GM12878 (cell line): ENCODE measurements at regions not wholly inside any gene's neighbourhood (a gene's known extent, or its start where the extent isn't known, plus 50 kb on each side); places are given as distances from the start of the nearest gene placed in this dataset.
A peak's percentile ranks its signal among the peaks of the same experiment; 100 is the strongest.

Experiments used
- ATAC-seq: fragments of 200-7000 bp; cut with Tn5 transposase; 3 replicates; pipeline ENCODE4 v1.9.1; 2020; ENCODE audit warnings: mild to moderate bottlenecking, moderate library complexity
- BruUV-seq: library from RNA; stranded (reverse); fragments of 400-500 nt; replicated peaks from 2 replicates; lab custom pipeline; 2021; lab: Mats Ljungman, UMichigan
- CTCF ChIA-PET: fragments of 300-600 bp; sonication (Branson Sonifier 250); formaldehyde crosslinking; extraction: SDS; loops from one replicate; lab custom pipeline; 2021; ENCODE audit warnings: inconsistent platforms; lab: Yijun Ruan, JAX
- POLR2A ChIA-PET: fragments of 350-600 bp; formaldehyde crosslinking; extraction: SDS; loops from one replicate; lab custom pipeline; 2021; ENCODE audit warnings: inconsistent platforms; lab: Charles Lee
- RAD21 ChIA-PET: fragments of 300-600 bp; sonication (Branson Sonifier 250); formaldehyde crosslinking; loops from one replicate; lab custom pipeline; 2023; ENCODE audit warnings: antibody characterized with exemption; ENCODE audit not compliant: unreplicated experiment; lab: Charles Lee
- SMC1A ChIA-PET: fragments of 300-600 bp; sonication (Branson Sonifier 250); formaldehyde crosslinking; loops from one replicate; lab custom pipeline; 2023; ENCODE audit not compliant: unreplicated experiment, uncharacterized antibody; lab: Charles Lee
- DNase-seq: peaks from one replicate; pipeline ENCODE4 v3.0.0-alpha.2; 2011; ENCODE audit warnings: low read depth, low spot score
- FAIRE-seq: peaks from 3 replicates; lab custom pipeline; 2011; peaks lifted over from hg19 to GRCh38; lab: Jason Lieb, UNC
- H2AFZ ChIP-seq: 2 replicates; pipeline ENCODE4 v1.6.0; 2011; ENCODE audit warnings: low read depth, low read length, control low read depth; ENCODE audit not compliant: control insufficient read depth
- H3K27ac ChIP-seq: 2 replicates; pipeline ENCODE4 v1.5.1; 2011; ENCODE audit warnings: control low read depth; ENCODE audit not compliant: control insufficient read depth, insufficient read depth
- H3K27me3 ChIP-seq, 2 experiments: replicated peaks in 1 of 2; 2 replicates each; pipeline versions ENCODE4 v1.6.0 to v1.6.1; 2011; ENCODE audit warnings: low read length in 1 of 2; ENCODE audit not compliant: control insufficient read depth in 2 of 2, insufficient read depth in 2 of 2
- H3K36me3 ChIP-seq, 2 experiments: 2 replicates each; pipeline ENCODE4 v1.5.1; 2011; ENCODE audit warnings: low read length in 1 of 2; ENCODE audit not compliant: control insufficient read depth in 2 of 2, insufficient read depth in 2 of 2
- H3K4me1 ChIP-seq: 2 replicates; pipeline ENCODE4 v1.6.1; 2011; ENCODE audit warnings: mild to moderate bottlenecking, low read length, moderate library complexity, mixed read lengths; ENCODE audit not compliant: control insufficient read depth, insufficient read depth
- H3K4me2 ChIP-seq: 2 replicates; pipeline ENCODE4 v1.6.0; 2011; ENCODE audit warnings: control low read depth; ENCODE audit not compliant: control insufficient read depth, insufficient read depth
- H3K4me3 ChIP-seq: fragments of 200-600 bp; sonication (generic); 2 replicates; pipeline ENCODE4 v1.5.1; 2016
- H3K79me2 ChIP-seq: 2 replicates; pipeline ENCODE4 v1.6.0; 2011; ENCODE audit warnings: low read length; ENCODE audit not compliant: control insufficient read depth, insufficient read depth
- H3K9ac ChIP-seq: 2 replicates; pipeline ENCODE4 v1.8.0; 2011; ENCODE audit warnings: low read length, control low read depth, mixed read lengths; ENCODE audit not compliant: control insufficient read depth, insufficient read depth
- H3K9me3 ChIP-seq: replicated peaks from 3 replicates; pipeline ENCODE4 v1.5.1; 2011; ENCODE audit warnings: mild to moderate bottlenecking, low read length; ENCODE audit not compliant: control insufficient read depth, insufficient read depth
- H4K20me1 ChIP-seq: 2 replicates; pipeline ENCODE4 v1.6.0; 2011; ENCODE audit not compliant: control insufficient read depth, insufficient read depth
- BACH1 ChIP-seq: fragments of 450-650 bp; IDR thresholded peaks from 2 replicates; pipeline ENCODE4 v1.6.1; 2017; ENCODE audit warnings: mild to moderate bottlenecking, borderline replicate concordance
- BMI1 ChIP-seq: fragments of 450-650 bp; IDR thresholded peaks from 2 replicates; pipeline ENCODE4 v1.6.1; 2016; ENCODE audit warnings: mild to moderate bottlenecking, moderate library complexity, borderline replicate concordance
- BRCA1 ChIP-seq: IDR thresholded peaks from 2 replicates; pipeline ENCODE4 v1.6.1; 2011; ENCODE audit warnings: low read depth, low read length, improper control_type of control experiment
- EED ChIP-seq: sonication (generic); IDR thresholded peaks from 2 replicates; pipeline ENCODE4 v1.6.1; 2016; ENCODE audit warnings: antibody characterized with exemption, low read depth
- ESRRA ChIP-seq: IDR thresholded peaks from 2 replicates; pipeline ENCODE4 v1.6.1; 2012; ENCODE audit warnings: mild to moderate bottlenecking, low read length, improper control_type of control experiment
- HSF1 ChIP-seq: fragments of 150-350 bp; IDR thresholded peaks from 2 replicates; pipeline ENCODE4 v1.6.1; 2014; ENCODE audit warnings: mild to moderate bottlenecking, low read depth, low read length
- IRF5 ChIP-seq: fragments of 450-650 bp; IDR thresholded peaks from 2 replicates; pipeline ENCODE4 v1.6.1; 2017; ENCODE audit warnings: borderline replicate concordance
- MEF2B ChIP-seq: fragments of 450-650 bp; IDR thresholded peaks from 2 replicates; pipeline ENCODE4 v1.6.1; 2018; ENCODE audit warnings: mild to moderate bottlenecking, moderate library complexity; ENCODE audit not compliant: partially characterized antibody, poor library complexity, severe bottlenecking
- NFIC ChIP-seq: IDR thresholded peaks from 2 replicates; pipeline ENCODE4 v1.6.1; 2012; ENCODE audit warnings: low read depth, mild to moderate bottlenecking, inconsistent platforms, low read length, moderate library complexity
- PAX8 ChIP-seq: fragments of 450-650 bp; IDR thresholded peaks from 2 replicates; pipeline ENCODE4 v1.6.1; 2017; ENCODE audit warnings: mild to moderate bottlenecking, moderate library complexity
- SKIL ChIP-seq: fragments of 450-650 bp; IDR thresholded peaks from 2 replicates; pipeline ENCODE4 v1.6.1; 2017; ENCODE audit warnings: mild to moderate bottlenecking, low read depth, inconsistent platforms; ENCODE audit not compliant: poor library complexity, severe bottlenecking
- SPI1 ChIP-seq: IDR thresholded peaks from 2 replicates; pipeline ENCODE4 v1.6.1; 2011; ENCODE audit warnings: low read depth, mild to moderate bottlenecking, low read length, moderate library complexity, borderline replicate concordance; ENCODE audit not compliant: insufficient read depth
- STAT3 ChIP-seq: IDR thresholded peaks from 2 replicates; pipeline ENCODE4 v1.6.1; 2011; ENCODE audit warnings: low read depth, low read length, improper control_type of control experiment
- ZNF217 ChIP-seq: fragments of 450-650 bp; IDR thresholded peaks from 2 replicates; pipeline ENCODE4 v1.6.1; 2017; ENCODE audit warnings: antibody characterized with exemption, mild to moderate bottlenecking
- WGBS: methylation state at CpG from one replicate; pipeline ENCODE4 v1.1.6; 2016; ENCODE audit warnings: low lambda C conversion rate; ENCODE audit not compliant: insufficient replicate concordance, insufficient coverage; ENCODE audit errors: missing lambda C conversion rate; 5-methylcytosine and 5-hydroxymethylcytosine counted together
- in situ Hi-C: fragments of 300-500 bp; cut with MboI; formaldehyde crosslinking; loops from 9 replicates; pipeline ENCODE4 v1.14.3; 2018; ENCODE audit warnings: mixed read lengths
- intact Hi-C: fragments of 100-400 bp; cut with micrococcal nuclease; formaldehyde crosslinking; loops from one replicate; pipeline ENCODE4 v1.14.2; 2022; ENCODE audit not compliant: unreplicated experiment

DNA sequence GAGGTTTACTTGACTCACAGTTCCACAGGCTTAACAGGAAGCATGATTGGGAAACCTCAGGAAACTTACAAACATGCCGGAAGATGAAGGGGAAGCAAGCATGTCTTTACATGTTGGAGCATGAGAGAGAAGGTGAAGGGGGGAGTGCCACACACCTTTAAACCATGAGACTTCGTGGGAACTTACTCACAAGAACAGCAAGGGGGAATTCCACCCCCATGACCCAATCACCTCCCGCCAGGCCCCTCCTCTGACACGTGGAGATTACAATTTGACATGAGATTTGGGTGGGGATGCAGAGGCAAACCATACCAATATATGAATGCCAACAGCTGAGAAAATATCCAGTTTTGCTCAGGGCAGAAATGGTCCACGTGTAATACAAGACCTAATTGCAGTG lies 518.6 kb downstream of the VRK1 start (continued):
- peak; percentile 45; the same call in 1 of the 2 replicates for TF ChIP-seq NFIC
- TF ChIP-seq PAX8: no peak
- no peak for TF ChIP-seq SPI1
- TF ChIP-seq MEF2B: no peak

- in situ Hi-C loops: no loop called here
- intact Hi-C loops: no loop called here
- Histone ChIP-seq H4K20me1 (no peaks in the 10 kb centered on the region), H3K36me3 (no peaks in the 10 kb centered on the region), H3K4me3 (no peak overlapping the region), H3K4me2 (no peak overlapping the region), H3K27ac (no peak overlapping the region), H2AFZ (no peak overlapping the region), H3K79me2 (no peaks in the 10 kb centered on the region), H3K9me3 (peaks cover 2% of the 10 kb centered on the region; the same call in 2 of the 3 replicates), H3K9ac (no peak overlapping the region), H3K4me1 (peaks cover 8% of the 10 kb centered on the region), H3K27me3 (no peaks in the 10 kb centered on the region)
- SMC1A ChIA-PET: interaction anchor here (1.0 to 8.7 kb wide), 16 partner anchors 11 to 124 kb away, joined by 3 to 133 read pairs (median 4); no protein-coding TSS in a partner anchor
- CTCF ChIA-PET: interaction anchor here (1.1 to 2.2 kb wide), 4 partner anchors 11 to 33 kb away, joined by 3 to 11 read pairs (median 4); no protein-coding TSS in a partner anchor
- DNase-seq (no peak), FAIRE-seq (no peak), ATAC-seq (peak; percentile 19; the same call in 2 of the 3 replicates)
- WGBS: 0% methylated on average over 2 of the region's 2 CpGs
- BruUV-seq: no TSS peak
- POLR2A ChIA-PET: interaction anchor here (0.9 to 2.2 kb wide), 6 partner anchors 11 to 53 kb away, joined by 3 to 8 read pairs (median 4); no protein-coding TSS in a partner anchor
- RAD21 ChIA-PET: interaction anchor here (0.6 to 7.6 kb wide), 12 partner anchors 12 to 90 kb away, joined by 3 to 45 read pairs (median 4); no protein-coding TSS in a partner anchor
- TF ChIP-seq SKIL (no peak), HSF1 (no peak), ESRRA (peak; percentile 80; the same call in 1 of the 2 replicates), STAT3 (no peak), ZNF217 (0 out of 2 replicates have a peak, but pooled peaks have one; percentile 31), IRF5 (no peak), BMI1 (no peak), EED (no peak), BACH1 (no peak), BRCA1 (no peak)
Measured at GRCh38 chr14:97318380-97318779, 521.2 kb downstream of the VRK1 start.
